ENCODE measurements at regions not wholly inside any gene's neighbourhood (a gene's known extent, or its start where the extent isn't known, plus 50 kb on each side); places are given as distances from the start of the nearest gene placed in this dataset.
"Not testable (repeated sequence)": the region's sequence is repeated elsewhere in the genome, so short reads cannot be mapped to it uniquely, and the experiment has no call there.

GRCh38 chr6:40871424-40871823 lies 167.6 kb downstream of the UNC5CL start:
- DNase-seq (ENCODE audit: low spot score in 2 of 2): no peak
- WGBS, 2 donors: 63 to 71% methylated on average over 5 of the region's 5 CpGs
- no peak for TF ChIP-seq POLR2A (IDR thresholded peaks at IDR 0.05)
- TF ChIP-seq CTCF (IDR thresholded peaks at IDR 0.05): no peak
- intact Hi-C loops (cut with DNase I; ENCODE audit: low total_unique reads): no loop called here
- no peak overlapping the region for H3K4me3 ChIP-seq (ENCODE audit: low read depth, poor library complexity, severe bottlenecking)

GRCh38 chr6:40868089-40868865 lies 170.7 kb downstream of the UNC5CL start:
- intact Hi-C loops (cut with DNase I; ENCODE audit: low total_unique reads); H3K4me3 ChIP-seq (ENCODE audit: low read depth, poor library complexity, severe bottlenecking); DNase-seq (ENCODE audit: low spot score in 2 of 2): not testable (repeated sequence)
- WGBS, 2 donors: 69 to 75% methylated on average over 14 of the region's 14 CpGs

- intact Hi-C loops (cut with DNase I; ENCODE audit: low total_unique reads); H3K4me3 ChIP-seq (ENCODE audit: low read depth, poor library complexity, severe bottlenecking); DNase-seq (ENCODE audit: low spot score in 2 of 2): not testable (repeated sequence)
- WGBS, 2 donors: 68 to 74% methylated on average over 9 of the region's 9 CpGs
These were observed 171.5 kb downstream of the UNC5CL start for GRCh38 chr6:40867527-40867926.

- intact Hi-C loops (cut with DNase I; ENCODE audit: low total_unique reads); H3K4me3 ChIP-seq (ENCODE audit: low read depth, poor library complexity, severe bottlenecking): not testable (repeated sequence)
- DNase-seq (ENCODE audit: low spot score in 2 of 2): peak in 1 of 2 donors; percentile 3
- 74 to 87% methylated on average over 2 of the region's 2 CpGs for WGBS, 2 donors
These were observed 173.8 kb downstream of the UNC5CL start for GRCh38 chr6:40865259-40865658.

GRCh38 chr6:40860443-40860842 lies 178.6 kb downstream of the UNC5CL start:
- DNase-seq (ENCODE audit: low spot score in 2 of 2): no peak
- no peak overlapping the region for H3K4me3 ChIP-seq (ENCODE audit: low read depth, poor library complexity, severe bottlenecking)
- TF ChIP-seq CTCF (IDR thresholded peaks at IDR 0.05): no peak
- TF ChIP-seq POLR2A (IDR thresholded peaks at IDR 0.05): no peak
- WGBS, 2 donors: 39 to 50% methylated on average over 2 of the region's 2 CpGs
- intact Hi-C loops (cut with DNase I; ENCODE audit: low total_unique reads): no loop called here

- H3K4me3 ChIP-seq (ENCODE audit: low read depth, poor library complexity, severe bottlenecking): no peak overlapping the region
- DNase-seq (ENCODE audit: low spot score in 2 of 2): no peak
- no peak for TF ChIP-seq POLR2A (IDR thresholded peaks at IDR 0.05)
- TF ChIP-seq CTCF (IDR thresholded peaks at IDR 0.05): no peak
- intact Hi-C loops (cut with DNase I; ENCODE audit: low total_unique reads): no loop called here
- WGBS, 2 donors: 46 to 47% methylated on average over 2 of the region's 2 CpGs
These were observed 182.8 kb downstream of the UNC5CL start for GRCh38 chr6:40856271-40856670.

GRCh38 chr6:40855168-40855880 lies 183.7 kb downstream of the UNC5CL start:
- no peak overlapping the region for H3K4me3 ChIP-seq (ENCODE audit: low read depth, poor library complexity, severe bottlenecking)
- WGBS, 2 donors: 55 to 66% methylated on average over 10 of the region's 10 CpGs
- no peak for DNase-seq (ENCODE audit: low spot score in 2 of 2)
- intact Hi-C loops (cut with DNase I; ENCODE audit: low total_unique reads): no loop called here
- TF ChIP-seq CTCF (IDR thresholded peaks at IDR 0.05): no peak
- no peak for TF ChIP-seq POLR2A (IDR thresholded peaks at IDR 0.05)
